ENCODE measurements at regions not wholly inside any gene's neighbourhood (a gene's known extent, or its start where the extent isn't known, plus 50 kb on each side); places are given as distances from the start of the nearest gene placed in this dataset.

DNA sequence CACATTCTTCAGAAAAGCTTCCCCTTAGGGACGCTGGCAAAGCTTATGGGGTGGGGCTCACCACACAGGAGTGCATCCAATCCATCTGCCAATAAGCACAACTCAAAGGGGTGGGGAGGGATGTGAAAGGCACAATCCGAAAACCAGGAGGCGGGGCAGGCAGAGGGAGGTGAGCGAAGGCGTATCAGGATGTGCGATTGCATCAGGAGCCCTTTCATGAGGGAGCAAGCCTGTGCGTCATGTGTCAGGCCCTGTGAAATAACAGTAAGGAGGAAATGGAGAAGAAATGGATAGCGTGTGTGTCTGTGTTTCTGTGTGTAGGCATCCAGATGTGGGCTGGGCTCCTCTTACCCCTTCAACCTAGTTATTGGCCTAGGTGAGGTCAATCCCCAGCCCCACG is 382.4 kb upstream of the CDH4 start:
- DNase-seq (no peak), ATAC-seq (ENCODE audit: low read depth) (no peak)
- POLR2A ChIA-PET = no interaction called here
- H3K9me3 Mint-ChIP-seq = no peaks in the 10 kb centered on the region
- intact Hi-C loops (cut with micrococcal nuclease) = no loop called here
- TF ChIP-seq, protein P1, sequence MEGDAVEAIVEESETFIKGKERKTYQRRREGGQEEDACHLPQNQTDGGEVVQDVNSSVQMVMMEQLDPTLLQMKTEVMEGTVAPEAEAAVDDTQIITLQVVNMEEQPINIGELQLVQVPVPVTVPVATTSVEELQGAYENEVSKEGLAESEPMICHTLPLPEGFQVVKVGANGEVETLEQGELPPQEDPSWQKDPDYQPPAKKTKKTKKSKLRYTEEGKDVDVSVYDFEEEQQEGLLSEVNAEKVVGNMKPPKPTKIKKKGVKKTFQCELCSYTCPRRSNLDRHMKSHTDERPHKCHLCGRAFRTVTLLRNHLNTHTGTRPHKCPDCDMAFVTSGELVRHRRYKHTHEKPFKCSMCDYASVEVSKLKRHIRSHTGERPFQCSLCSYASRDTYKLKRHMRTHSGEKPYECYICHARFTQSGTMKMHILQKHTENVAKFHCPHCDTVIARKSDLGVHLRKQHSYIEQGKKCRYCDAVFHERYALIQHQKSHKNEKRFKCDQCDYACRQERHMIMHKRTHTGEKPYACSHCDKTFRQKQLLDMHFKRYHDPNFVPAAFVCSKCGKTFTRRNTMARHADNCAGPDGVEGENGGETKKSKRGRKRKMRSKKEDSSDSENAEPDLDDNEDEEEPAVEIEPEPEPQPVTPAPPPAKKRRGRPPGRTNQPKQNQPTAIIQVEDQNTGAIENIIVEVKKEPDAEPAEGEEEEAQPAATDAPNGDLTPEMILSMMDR (IDR thresholded peaks at IDR 0.05) = no peak
- H3K36me3 Mint-ChIP-seq (ENCODE audit: low read depth) = no peaks in the 10 kb centered on the region
- H3K4me3 Mint-ChIP-seq = no peak overlapping the region
- H3K27me3 Mint-ChIP-seq = no peaks in the 10 kb centered on the region
- no peaks in the 10 kb centered on the region for H3K4me1 Mint-ChIP-seq
- H3K27ac Mint-ChIP-seq = no peak overlapping the region
- CTCF ChIA-PET = no interaction called here

DNA sequence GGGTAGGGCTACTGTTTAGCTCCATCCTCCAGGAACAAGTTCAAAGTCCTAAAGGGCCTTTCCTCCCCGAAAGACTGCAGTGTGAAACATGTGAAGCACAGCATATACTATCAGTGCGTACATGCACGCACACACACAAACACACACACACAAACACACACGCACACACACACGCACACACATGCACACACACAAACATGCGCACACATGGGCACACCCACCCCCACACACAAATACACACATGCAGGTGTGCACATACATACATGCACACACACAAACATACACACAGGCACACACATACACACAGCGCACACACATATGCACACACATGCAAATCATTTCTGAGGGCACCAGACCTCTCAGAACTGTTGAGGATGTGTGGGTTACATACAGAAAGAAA is 382.0 kb upstream of the CDH4 start:
- H3K9me3 Mint-ChIP-seq = no peaks in the 10 kb centered on the region
- H3K27me3 Mint-ChIP-seq = no peaks in the 10 kb centered on the region
- H3K4me1 Mint-ChIP-seq = no peaks in the 10 kb centered on the region
- TF ChIP-seq, protein P1 (IDR thresholded peaks at IDR 0.05) = no peak
- H3K4me3 Mint-ChIP-seq = no peak overlapping the region
- no peak for ATAC-seq (ENCODE audit: low read depth)
- no peaks in the 10 kb centered on the region for H3K36me3 Mint-ChIP-seq (ENCODE audit: low read depth)
- DNase-seq = no peak
- POLR2A ChIA-PET = no interaction called here
- CTCF ChIA-PET = no interaction called here
- no peak overlapping the region for H3K27ac Mint-ChIP-seq
- intact Hi-C loops (cut with micrococcal nuclease) = no loop called here

DNA sequence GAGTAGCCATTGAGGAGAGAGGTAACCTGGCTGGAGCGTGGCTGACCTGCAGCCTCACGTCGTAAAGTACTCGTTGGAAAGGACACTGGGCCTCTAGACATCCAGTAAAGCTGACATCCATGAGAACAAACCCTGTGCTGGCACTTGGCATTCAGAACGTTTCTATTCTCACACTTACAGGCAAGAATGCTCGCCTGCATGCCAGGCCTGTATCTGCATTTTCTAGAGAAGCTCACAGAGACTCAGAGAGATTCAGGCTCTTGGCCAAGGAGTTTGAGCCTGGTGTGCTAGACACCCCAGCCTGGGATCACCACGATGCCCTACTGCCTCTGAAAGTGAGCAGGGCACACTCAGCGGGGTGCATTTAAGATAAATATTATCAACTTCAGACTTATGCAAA is 379.8 kb upstream of the CDH4 start:
- intact Hi-C loops (cut with micrococcal nuclease) = no loop called here
- H3K4me3 Mint-ChIP-seq = no peak overlapping the region

DNA sequence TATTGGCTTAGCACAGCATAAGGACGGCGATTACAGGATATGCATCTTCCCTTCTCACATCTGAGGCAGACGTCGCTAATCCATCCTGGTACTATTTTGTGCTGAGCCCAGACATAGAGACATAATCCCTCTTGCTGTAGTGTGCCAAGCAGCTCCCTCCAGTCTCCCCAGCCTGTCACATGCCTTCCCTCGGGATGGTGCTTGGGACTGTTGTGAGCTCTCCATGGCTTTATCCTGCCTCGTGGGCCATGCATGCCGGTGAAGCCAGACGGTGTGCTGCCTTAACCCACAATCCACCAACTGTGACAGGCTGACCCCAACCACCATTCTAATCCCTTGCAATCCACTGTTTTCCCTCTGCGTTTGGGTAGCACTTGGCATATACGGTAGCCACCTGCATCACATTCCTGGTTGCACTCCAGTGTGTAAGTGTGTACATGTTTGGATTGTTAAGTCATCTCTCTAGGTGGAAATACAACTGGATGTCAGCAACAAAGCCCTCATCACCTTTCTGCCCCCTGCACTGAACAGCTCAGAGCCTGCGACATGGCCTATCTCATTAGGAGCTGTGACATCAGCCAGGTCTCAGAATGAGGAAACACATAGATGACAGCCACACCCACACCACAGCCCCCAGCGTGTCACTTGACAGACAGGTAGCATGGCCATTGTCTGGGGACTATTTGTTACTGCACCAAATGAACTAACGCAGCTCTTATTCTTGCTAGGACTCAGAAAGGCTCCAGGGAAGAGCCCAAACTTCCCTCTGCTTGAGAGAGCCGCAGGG is 374.8 kb upstream of the CDH4 start:
- no peaks in the 10 kb centered on the region for H3K27me3 Mint-ChIP-seq
- intact Hi-C loops (cut with micrococcal nuclease) = no loop called here
- H3K27ac Mint-ChIP-seq = no peak overlapping the region
- POLR2A ChIA-PET = no interaction called here
- no peaks in the 10 kb centered on the region for H3K9me3 Mint-ChIP-seq
- no peak overlapping the region for H3K4me3 Mint-ChIP-seq
- no peak for ATAC-seq (ENCODE audit: low read depth)
- CTCF ChIA-PET = no interaction called here
- TF ChIP-seq, protein P1 (IDR thresholded peaks at IDR 0.05) = no peak
- no peaks in the 10 kb centered on the region for H3K36me3 Mint-ChIP-seq (ENCODE audit: low read depth)
- DNase-seq = no peak
- no peaks in the 10 kb centered on the region for H3K4me1 Mint-ChIP-seq

More for the DNA sequence above, 379.8 kb upstream of the CDH4 start:
- Mint-ChIP-seq H3K9me3 (no peaks in the 10 kb centered on the region), H3K4me1 (no peaks in the 10 kb centered on the region), H3K36me3 (ENCODE audit: low read depth) (no peaks in the 10 kb centered on the region), H3K27ac (no peak overlapping the region), H3K27me3 (no peaks in the 10 kb centered on the region)
- POLR2A ChIA-PET = no interaction called here
- CTCF ChIA-PET = no interaction called here
- TF ChIP-seq, protein P1 (IDR thresholded peaks at IDR 0.05) = no peak
- no peak for DNase-seq
- ATAC-seq (ENCODE audit: low read depth) = no peak

DNA sequence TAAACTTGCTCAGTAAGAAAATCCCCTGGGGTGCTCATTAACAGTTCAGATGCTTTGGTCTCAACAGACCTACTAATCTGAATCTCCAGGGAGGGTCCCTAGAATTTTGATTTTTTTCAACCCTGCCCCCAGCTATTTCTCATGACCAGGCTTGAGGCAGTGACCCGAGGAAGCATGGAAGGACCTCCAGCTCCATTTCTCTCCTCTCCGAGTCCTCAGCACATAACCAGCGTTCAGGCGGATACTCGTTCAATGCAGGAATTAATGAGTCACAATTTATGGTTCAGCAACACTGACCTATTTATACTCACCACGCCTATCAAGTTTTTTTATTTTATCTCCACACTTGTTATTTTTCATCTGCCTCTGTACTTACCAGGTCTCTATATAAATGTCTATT is 369.2 kb upstream of the CDH4 start:
- no peaks in the 10 kb centered on the region for H3K9me3 Mint-ChIP-seq
- TF ChIP-seq, protein P1 (IDR thresholded peaks at IDR 0.05) = no peak
- DNase-seq (no peak), ATAC-seq (ENCODE audit: low read depth) (no peak)
- H3K36me3 Mint-ChIP-seq (ENCODE audit: low read depth) = no peaks in the 10 kb centered on the region
- no peaks in the 10 kb centered on the region for H3K4me1 Mint-ChIP-seq
- H3K27ac Mint-ChIP-seq = no peak overlapping the region
- no peak overlapping the region for H3K4me3 Mint-ChIP-seq
- intact Hi-C loops (cut with micrococcal nuclease) = no loop called here
- POLR2A ChIA-PET = no interaction called here
- no peaks in the 10 kb centered on the region for H3K27me3 Mint-ChIP-seq
- CTCF ChIA-PET = no interaction called here

Data from activated B cell treated with CpG ODN at 0.5 μM for 24 hours (primary cell).